GF-D8 (cell line): ENCODE measurements at regions not wholly inside any gene's neighbourhood (a gene's known extent, or its start where the extent isn't known, plus 50 kb on each side); places are given as distances from the start of the nearest gene placed in this dataset.

ENCODE experiments used
- DNase-seq: peaks from one replicate; lab custom pipeline; 2025; lab: John Stamatoyannopoulos, UW

GRCh38 chr2:239467281-239467955 lies 66.6 kb upstream of the HDAC4 start:
- DNase-seq = no peak

GRCh38 chr2:239466755-239467271 lies 66.0 kb upstream of the HDAC4 start:
- DNase-seq = no peak

GRCh38 chr2:239466061-239466754 lies 65.4 kb upstream of the HDAC4 start:
- DNase-seq = no peak

GRCh38 chr2:239465017-239466001 lies 64.5 kb upstream of the HDAC4 start:
- DNase-seq = peak; percentile 7

GRCh38 chr2:239464166-239465016 lies 63.6 kb upstream of the HDAC4 start:
- DNase-seq = no peak

- DNase-seq = no peak
Measured at GRCh38 chr2:239463541-239464165, 62.8 kb upstream of the HDAC4 start.

- no peak for DNase-seq
Measured at GRCh38 chr2:239462671-239463506, 62.1 kb upstream of the HDAC4 start.

- DNase-seq = no peak
Measured at GRCh38 chr2:239462191-239462515, 61.3 kb upstream of the HDAC4 start.

- no peak for DNase-seq
Measured at GRCh38 chr2:239461291-239462190, 60.7 kb upstream of the HDAC4 start.

GRCh38 chr2:239460780-239461179 lies 60.0 kb upstream of the HDAC4 start:
- no peak for DNase-seq

- no peak for DNase-seq
Measured at GRCh38 chr2:239459606-239460005, 58.8 kb upstream of the HDAC4 start.

GRCh38 chr2:239459056-239459455 lies 58.2 kb upstream of the HDAC4 start:
- no peak for DNase-seq

- DNase-seq = no peak
Measured at GRCh38 chr2:239457586-239458445, 57.0 kb upstream of the HDAC4 start.

- DNase-seq = no peak
Measured at GRCh38 chr2:239456940-239457339, 56.1 kb upstream of the HDAC4 start.

GRCh38 chr2:239455436-239456203 lies 54.8 kb upstream of the HDAC4 start:
- DNase-seq = no peak

GRCh38 chr2:239454507-239454906 lies 53.7 kb upstream of the HDAC4 start:
- no peak for DNase-seq
